ENCODE measurements at regions not wholly inside any gene's neighbourhood (a gene's known extent, or its start where the extent isn't known, plus 50 kb on each side); places are given as distances from the start of the nearest gene placed in this dataset.

DNA sequence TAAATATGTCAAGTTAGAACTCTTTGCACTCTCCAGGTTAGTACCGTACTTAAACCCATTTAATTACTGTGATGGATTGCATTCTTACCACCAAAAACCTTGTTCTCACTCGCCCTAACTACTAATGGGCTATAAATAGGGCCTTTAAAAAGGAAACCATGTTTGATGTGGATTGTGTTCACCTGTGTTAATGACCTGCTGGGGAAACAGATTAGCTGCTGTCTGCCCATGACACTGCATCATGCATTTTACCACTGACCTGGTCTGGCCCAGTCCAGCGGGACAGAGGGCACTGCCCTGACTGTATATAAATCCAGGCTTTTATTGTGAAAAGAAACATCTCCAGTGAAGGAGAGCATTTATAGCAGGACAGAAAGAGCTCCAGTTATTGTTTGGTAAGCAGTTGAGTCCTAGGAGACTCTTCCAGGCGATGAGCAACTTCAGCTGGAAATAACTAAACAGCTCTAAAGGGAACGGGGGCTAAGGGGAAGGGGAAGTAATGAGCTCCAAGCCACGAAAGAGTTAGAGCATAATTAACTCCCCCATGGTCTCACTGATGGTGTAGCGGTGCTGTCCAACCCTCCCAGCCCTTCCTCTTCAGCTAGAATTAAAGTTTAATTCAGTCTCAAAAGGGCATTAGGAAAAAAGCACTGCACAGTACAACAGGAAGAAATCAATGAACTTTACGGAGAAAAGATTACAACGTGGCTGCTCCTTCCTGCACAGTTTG lies 303.1 kb downstream of the ENC1 start:
- H4K8ac ChIP-seq (ENCODE audit: extremely low read depth, insufficient read depth, low read length) = no peak overlapping the region
- H3K23ac ChIP-seq (ENCODE audit: insufficient read length) = no peak overlapping the region
- no peak overlapping the region for H2BK5ac ChIP-seq (ENCODE audit: low read depth, low read length)
- 0 out of 2 replicates have a peak overlapping the region, but pooled peaks have one; percentile 23 for H2AFZ ChIP-seq (ENCODE audit: low read length)
- H4K5ac ChIP-seq (ENCODE audit: insufficient read length, low read depth, low read length) = no peak overlapping the region
- H2BK20ac ChIP-seq (ENCODE audit: low read length) = no peak overlapping the region
- no peak overlapping the region for H3K14ac ChIP-seq (ENCODE audit: insufficient read length)
- H3K4me2 ChIP-seq (ENCODE audit: insufficient read depth in 1 of 2, low read depth in 2 of 2, low read length in 2 of 2) = no peak overlapping the region
- no peaks in the 10 kb centered on the region for H4K20me1 ChIP-seq (replicated peaks in 1 of 2; ENCODE audit: control insufficient read depth in 1 of 2, insufficient read depth in 2 of 2, low read length in 2 of 2)
- H3K18ac ChIP-seq (ENCODE audit: extremely low read depth, low read length) = no peak overlapping the region
- no peak for DNase-seq (ENCODE audit: low read depth in 1 of 2, low spot score in 2 of 2)
- H3K9me3 ChIP-seq (ENCODE audit: insufficient read depth in 2 of 2, low read depth in 1 of 2, low read length in 1 of 2) = no peaks in the 10 kb centered on the region
- no peak overlapping the region for H2BK12ac ChIP-seq (ENCODE audit: low read depth, low read length)
- no peak overlapping the region for H3K27ac ChIP-seq (ENCODE audit: low read depth, low read length)
- no peaks in the 10 kb centered on the region for H3K4me1 ChIP-seq (replicated peaks in 1 of 4; ENCODE audit: control insufficient read depth in 3 of 4, insufficient read depth in 4 of 4, low read length in 3 of 4)
- no peak overlapping the region for H2AK5ac ChIP-seq (ENCODE audit: low read depth, low read length)
- H3K36me3 ChIP-seq (ENCODE audit: control insufficient read depth in 2 of 4, insufficient read depth in 4 of 4, low read length in 3 of 4) = no peaks in the 10 kb centered on the region
- no peak overlapping the region for H2BK15ac ChIP-seq (ENCODE audit: low read length)
- no peaks in the 10 kb centered on the region for H3K23me2 ChIP-seq (ENCODE audit: low read depth, low read length)
- no peak for FAIRE-seq
- ChIA-PET CTCF (ENCODE audit: partially characterized antibody) (interaction anchor here (1.1 to 1.6 kb wide), 6 partner anchors 14 to 435 kb away, joined by 3 to 5 read pairs (median 4); no protein-coding TSS in a partner anchor), POLR2A (ENCODE audit: partially characterized antibody) (interaction anchor here (0.5 kb wide), 1 partner anchor 513 kb away, joined by 3 read pairs; no protein-coding TSS in a partner anchor)
- 92% methylated on average over 9 of the region's 9 CpGs; no CpG with 5 or more reads in 1 of the 2 experiments for WGBS, 2 experiments (ENCODE audit: extremely low coverage in 1 of 2, insufficient coverage in 1 of 2, insufficient read length in 1 of 2, insufficient replicate concordance in 2 of 2, low coverage in 1 of 2, low lambda C conversion rate in 2 of 2, missing lambda C conversion rate in 1 of 2)
- H3K4me3 ChIP-seq (ENCODE audit: extremely low read depth in 1 of 4, insufficient read depth in 2 of 4, low read depth in 3 of 4, low read length in 4 of 4) = no peak overlapping the region
- H3K4ac ChIP-seq (replicated peaks; ENCODE audit: insufficient read length, low read depth, low read length) = no peak overlapping the region
- no peaks in the 10 kb centered on the region for H3K27me3 ChIP-seq (replicated peaks in 1 of 4; ENCODE audit: control insufficient read depth in 3 of 4, extremely low read depth in 1 of 4, insufficient read depth in 3 of 4, low read length in 3 of 4)
- no peak overlapping the region for H3K56ac ChIP-seq (replicated peaks; ENCODE audit: insufficient read length, low read depth, low read length)
- H3K79me1 ChIP-seq (ENCODE audit: low read depth, low read length) = no peaks in the 10 kb centered on the region
- H3K9ac ChIP-seq (replicated peaks in 1 of 4; ENCODE audit: extremely low read depth in 1 of 4, low read depth in 3 of 4, low read length in 3 of 4) = no peak overlapping the region
- H2BK120ac ChIP-seq (replicated peaks; ENCODE audit: low read depth, low read length) = no peak overlapping the region
- no peaks in the 10 kb centered on the region for H3K79me2 ChIP-seq (ENCODE audit: control insufficient read depth in 1 of 2, insufficient read depth in 2 of 2, low read length in 2 of 2)
- no peak overlapping the region for H4K91ac ChIP-seq (replicated peaks; ENCODE audit: insufficient read length, low read length)
- TF ChIP-seq, protein P1, sequence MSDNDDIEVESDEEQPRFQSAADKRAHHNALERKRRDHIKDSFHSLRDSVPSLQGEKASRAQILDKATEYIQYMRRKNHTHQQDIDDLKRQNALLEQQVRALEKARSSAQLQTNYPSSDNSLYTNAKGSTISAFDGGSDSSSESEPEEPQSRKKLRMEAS (IDR thresholded peaks at IDR 0.05) = no peak
- TF ChIP-seq, protein P2, sequence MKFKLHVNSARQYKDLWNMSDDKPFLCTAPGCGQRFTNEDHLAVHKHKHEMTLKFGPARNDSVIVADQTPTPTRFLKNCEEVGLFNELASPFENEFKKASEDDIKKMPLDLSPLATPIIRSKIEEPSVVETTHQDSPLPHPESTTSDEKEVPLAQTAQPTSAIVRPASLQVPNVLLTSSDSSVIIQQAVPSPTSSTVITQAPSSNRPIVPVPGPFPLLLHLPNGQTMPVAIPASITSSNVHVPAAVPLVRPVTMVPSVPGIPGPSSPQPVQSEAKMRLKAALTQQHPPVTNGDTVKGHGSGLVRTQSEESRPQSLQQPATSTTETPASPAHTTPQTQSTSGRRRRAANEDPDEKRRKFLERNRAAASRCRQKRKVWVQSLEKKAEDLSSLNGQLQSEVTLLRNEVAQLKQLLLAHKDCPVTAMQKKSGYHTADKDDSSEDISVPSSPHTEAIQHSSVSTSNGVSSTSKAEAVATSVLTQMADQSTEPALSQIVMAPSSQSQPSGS (IDR thresholded peaks at IDR 0.05; ENCODE audit: low read length) = no peak
- TF ChIP-seq SUZ12 (IDR thresholded peaks at IDR 0.05; ENCODE audit: low read length) (no peak), TBP (IDR thresholded peaks at IDR 0.05; ENCODE audit: low read depth, low read length) (no peak), POLR2A (IDR thresholded peaks at IDR 0.05; ENCODE audit: control extremely low read depth in 1 of 2, low read depth in 2 of 2, low read length in 2 of 2) (no peak), TCF12 (IDR thresholded peaks at IDR 0.05; ENCODE audit: low read depth, low read length) (no peak), RXRA (IDR thresholded peaks at IDR 0.05; ENCODE audit: insufficient read depth, low read depth, low read length) (no peak), SP1 (IDR thresholded peaks at IDR 0.05; ENCODE audit: low read depth, low read length) (no peak), CBX5 (IDR thresholded peaks at IDR 0.05; ENCODE audit: low read depth, low read length) (no peak), JUN (IDR thresholded peaks at IDR 0.05; ENCODE audit: low read depth, low read length) (no peak), SP2 (IDR thresholded peaks at IDR 0.05; ENCODE audit: low read length) (no peak), JUND (IDR thresholded peaks at IDR 0.05; ENCODE audit: low read length) (no peak), NRF1 (IDR thresholded peaks at IDR 0.05; ENCODE audit: low read depth, low read length) (no peak)
